Endothelial cell of umbilical vein (primary cell): ENCODE measurements at regions not wholly inside any gene's neighbourhood (a gene's known extent, or its start where the extent isn't known, plus 50 kb on each side); places are given as distances from the start of the nearest gene placed in this dataset.

Source experiments
- BruUV-seq: library from RNA; stranded (reverse); fragments of 400-500 nt; replicated peaks from 2 replicates; lab custom pipeline; 2021; lab: Mats Ljungman, UMichigan
- CTCF ChIA-PET: fragments of 300-600, 350-600 bp; sonication (Branson Sonifier 250); formaldehyde crosslinking; loops from one replicate; lab custom pipeline; 2021; ENCODE audit warnings: antibody characterized with exemption, inconsistent platforms; lab: Charles Lee
- POLR2A ChIA-PET: fragments of 300-600, 350-600 bp; sonication (Branson Sonifier 250); formaldehyde crosslinking; loops from one replicate; lab custom pipeline; 2021; ENCODE audit warnings: antibody characterized with exemption, inconsistent platforms; lab: Charles Lee
- DNase-seq: peaks from one replicate; pipeline ENCODE4 v3.0.0-alpha.2; 2011; ENCODE audit warnings: low read depth, low spot score
- FAIRE-seq: peaks from 2 replicates; lab custom pipeline; 2011; peaks lifted over from hg19 to GRCh38; lab: Jason Lieb, UNC
- H2AFZ ChIP-seq: 2 replicates; pipeline ENCODE4 v1.6.0; 2012; ENCODE audit warnings: low read depth, low read length, control low read depth, inconsistent platforms
- H3K27ac ChIP-seq: 2 replicates; pipeline ENCODE4 v1.5.1; 2011; ENCODE audit warnings: low read depth, mild to moderate bottlenecking, control low read depth, low read length, moderate library complexity; ENCODE audit not compliant: insufficient read depth
- H3K27me3 ChIP-seq, 2 experiments: 2 replicates each; pipeline versions ENCODE4 v1.6.0 to v1.6.1; 2011; ENCODE audit warnings: low read length in 2 of 2, mixed read lengths in 1 of 2; ENCODE audit not compliant: control insufficient read depth in 2 of 2, insufficient read depth in 2 of 2
- H3K36me3 ChIP-seq, 2 experiments: 2 replicates in 1 of 2; 3 replicates in 1 of 2; pipeline ENCODE4 v1.5.1; 2011; ENCODE audit warnings: low read length in 2 of 2, mild to moderate bottlenecking in 1 of 2, moderate library complexity in 1 of 2; ENCODE audit not compliant: control insufficient read depth in 2 of 2, insufficient read depth in 2 of 2; ENCODE audit errors: extremely low read depth in 1 of 2
- H3K4me1 ChIP-seq: 3 replicates; pipeline ENCODE4 v1.5.1; 2011; ENCODE audit warnings: mild to moderate bottlenecking, low read length; ENCODE audit not compliant: control insufficient read depth, insufficient read depth; ENCODE audit errors: extremely low read depth
- H3K4me2 ChIP-seq: 2 replicates; pipeline ENCODE4 v1.6.1; 2011; ENCODE audit warnings: low read length, control low read depth, mixed read lengths; ENCODE audit not compliant: insufficient read depth
- H3K4me3 ChIP-seq, 3 experiments: fragments of 200-600 bp in 1 of 3; sonication (generic), shearing (Covaris generic) in 1 of 3; replicated peaks in 1 of 3; 2 replicates each; pipeline ENCODE4 v1.5.1; 2011 to 2016; ENCODE audit warnings: control low read depth in 3 of 3, low read length in 3 of 3, mild to moderate bottlenecking in 2 of 3, inconsistent platforms in 1 of 3, low read depth in 1 of 3, moderate library complexity in 1 of 3; ENCODE audit not compliant: insufficient read depth in 1 of 3
- H3K79me2 ChIP-seq: 2 replicates; pipeline ENCODE4 v1.6.0; 2012; ENCODE audit warnings: low read length, inconsistent platforms; ENCODE audit not compliant: control insufficient read depth, insufficient read depth
- H3K9ac ChIP-seq: replicated peaks from 2 replicates; pipeline ENCODE3; 2011; ENCODE audit warnings: low read length, control low read depth; ENCODE audit not compliant: insufficient read depth; ENCODE audit errors: extremely low read depth
- H3K9me1 ChIP-seq: replicated peaks from 3 replicates; pipeline ENCODE4 v1.6.0; 2011; ENCODE audit warnings: mild to moderate bottlenecking, low read length; ENCODE audit not compliant: control insufficient read depth, insufficient read depth; ENCODE audit errors: extremely low read depth
- H3K9me3 ChIP-seq: replicated peaks from 2 replicates; pipeline ENCODE4 v1.5.1; 2012; ENCODE audit warnings: low read length, inconsistent platforms; ENCODE audit not compliant: control insufficient read depth, insufficient read depth
- H4K20me1 ChIP-seq: replicated peaks from 2 replicates; pipeline ENCODE3; 2011; ENCODE audit warnings: mild to moderate bottlenecking, low read length; ENCODE audit not compliant: control insufficient read depth, insufficient read depth; ENCODE audit errors: extremely low read depth
- EZH2 ChIP-seq: IDR thresholded peaks from 2 replicates; pipeline ENCODE4 v1.6.1; 2012; ENCODE audit warnings: borderline replicate concordance, low read depth, mild to moderate bottlenecking, moderate library complexity, low read length, inconsistent platforms; ENCODE audit not compliant: severe bottlenecking
- FOS ChIP-seq: IDR thresholded peaks from 2 replicates; pipeline ENCODE4 v1.6.1; 2011; ENCODE audit warnings: mild to moderate bottlenecking, low read length, moderate library complexity, borderline replicate concordance; ENCODE audit not compliant: insufficient read depth
- GATA2 ChIP-seq: IDR thresholded peaks from 2 replicates; pipeline ENCODE4 v1.7.0; 2011; ENCODE audit warnings: low read depth, mild to moderate bottlenecking, moderate library complexity, mixed read lengths, low read length; ENCODE audit not compliant: insufficient read length, insufficient read depth
- JUN ChIP-seq: IDR thresholded peaks from 2 replicates; pipeline ENCODE4 v1.6.1; 2011; ENCODE audit warnings: borderline replicate concordance, low read depth; ENCODE audit not compliant: insufficient read length, insufficient read depth
- MYC ChIP-seq: IDR thresholded peaks from one replicate; pipeline ENCODE4 v1.6.1; 2011; ENCODE audit warnings: mild to moderate bottlenecking, low read depth, low read length
- POLR2A ChIP-seq: IDR thresholded peaks from 2 replicates; pipeline ENCODE4 v1.6.1; 2012; ENCODE audit warnings: low read depth, mild to moderate bottlenecking, control low read depth, low read length
- POLR2AphosphoS5 ChIP-seq: IDR thresholded peaks from 2 replicates; pipeline ENCODE4 v1.6.1; 2012; ENCODE audit warnings: low read depth, mild to moderate bottlenecking, control low read depth, low read length, moderate library complexity; ENCODE audit not compliant: insufficient read depth
- dilution Hi-C: fragments of 300-500 bp; cut with MboI; formaldehyde crosslinking; loops from one replicate; pipeline ENCODE4 v1.15.0; 2019; ENCODE audit warnings: low sequenced_read_pairs; ENCODE audit not compliant: extremely low pct_ligation_motif_present
- intact Hi-C: fragments of 100-400 bp; cut with micrococcal nuclease; formaldehyde crosslinking; loops from one replicate; pipeline ENCODE4 v1.10.0; 2022
- TF ChIP-seq, protein P1 (sequence below): IDR thresholded peaks from 2 replicates; pipeline ENCODE4 v1.6.1; 2011; ENCODE audit not compliant: insufficient read depth, insufficient read length
- TF ChIP-seq, protein P2 (sequence below), 2 donors: IDR thresholded peaks; 1 replicate in 1 of 2; 2 replicates in 1 of 2; pipeline ENCODE4 v1.5.1; 2011; ENCODE audit warnings: low read length in 2 of 2, mild to moderate bottlenecking in 2 of 2, moderate library complexity in 2 of 2, control low read depth in 1 of 2, inconsistent platforms in 1 of 2, low read depth in 1 of 2; ENCODE audit not compliant: insufficient read depth in 1 of 2; ENCODE audit errors: extremely low read depth in 1 of 2

DNA sequence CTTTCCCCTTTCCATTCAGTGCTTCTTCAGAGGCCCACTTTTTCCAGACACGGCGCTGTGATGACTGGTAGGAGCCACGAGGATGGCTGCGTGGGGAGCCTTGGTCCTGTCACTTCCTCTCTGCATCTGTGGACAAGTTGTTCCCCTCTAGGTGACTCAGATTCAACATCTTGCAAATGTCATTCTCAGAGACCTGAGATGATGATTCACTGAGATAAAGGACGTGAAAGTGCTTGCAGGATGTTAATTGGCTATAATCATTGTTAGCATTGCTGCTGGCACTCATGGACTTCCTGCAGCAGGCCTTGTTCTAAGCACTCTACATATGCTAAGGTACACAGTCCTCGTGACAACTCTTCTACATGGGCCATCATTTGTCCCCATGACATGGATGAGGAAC, 489.8 kb upstream of the ZMIZ1 start:
- Histone ChIP-seq H3K9me3 (no peaks in the 10 kb centered on the region), H3K27ac (no peak overlapping the region), H3K9ac (no peak overlapping the region), H2AFZ (no peak overlapping the region), H3K27me3 (peaks cover 0 to 7% of the 10 kb centered on the region in 2 experiments), H3K9me1 (no peaks in the 10 kb centered on the region), H3K36me3 (no peaks in the 10 kb centered on the region), H3K4me2 (no peak overlapping the region), H3K4me3 (no peak overlapping the region), H3K79me2 (no peaks in the 10 kb centered on the region), H4K20me1 (no peaks in the 10 kb centered on the region), H3K4me1 (no peaks in the 10 kb centered on the region)
- ChIA-PET CTCF (no interaction called here), POLR2A (no interaction called here)
- FAIRE-seq (no peak), DNase-seq (no peak)
- TF ChIP-seq, protein P1, sequence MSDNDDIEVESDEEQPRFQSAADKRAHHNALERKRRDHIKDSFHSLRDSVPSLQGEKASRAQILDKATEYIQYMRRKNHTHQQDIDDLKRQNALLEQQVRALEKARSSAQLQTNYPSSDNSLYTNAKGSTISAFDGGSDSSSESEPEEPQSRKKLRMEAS: no peak
- TF ChIP-seq GATA2: peak; percentile 51
- TF ChIP-seq FOS: peak; percentile 62
- BruUV-seq: no TSS peak
- dilution Hi-C loops: no loop called here
- intact Hi-C loops: no loop called here

DNA sequence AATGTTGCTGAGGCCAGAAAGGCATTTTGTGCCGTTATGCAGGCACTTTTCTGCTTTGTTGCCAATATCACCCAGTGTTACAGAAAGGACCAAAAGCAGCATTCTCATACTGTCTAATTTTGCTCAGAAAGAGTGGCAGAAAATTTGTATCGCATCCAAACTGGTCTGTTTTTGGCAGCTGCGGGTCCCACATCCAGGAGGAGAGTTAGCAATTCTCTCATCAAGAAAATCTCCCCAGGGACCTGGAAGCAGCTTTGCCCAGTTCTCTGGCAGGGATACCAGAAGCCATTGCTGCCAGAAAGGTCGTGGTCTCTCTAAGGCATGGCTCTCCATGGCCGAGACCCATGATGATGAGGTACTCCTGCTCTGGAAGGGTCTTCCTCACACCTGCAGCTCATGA, 489.2 kb upstream of the ZMIZ1 start:
- no peaks in the 10 kb centered on the region for H4K20me1 ChIP-seq
- H3K27me3 ChIP-seq: peaks cover 0 to 7% of the 10 kb centered on the region in 2 experiments
- no peak for DNase-seq
- no peak overlapping the region for H2AFZ ChIP-seq
- no peak for FAIRE-seq
- H3K79me2 ChIP-seq: no peaks in the 10 kb centered on the region
- BruUV-seq: no TSS peak
- no peak overlapping the region for H3K4me2 ChIP-seq
- intact Hi-C loops (no loop called here), dilution Hi-C loops (no loop called here)
- no peaks in the 10 kb centered on the region for H3K4me1 ChIP-seq
- no peak overlapping the region for H3K4me3 ChIP-seq
- H3K36me3 ChIP-seq: no peaks in the 10 kb centered on the region
- CTCF ChIA-PET: no interaction called here
- H3K9me3 ChIP-seq: no peaks in the 10 kb centered on the region
- POLR2A ChIA-PET: no interaction called here
- no peaks in the 10 kb centered on the region for H3K9me1 ChIP-seq
- no peak overlapping the region for H3K9ac ChIP-seq
- no peak overlapping the region for H3K27ac ChIP-seq
- TF ChIP-seq MYC: no peak
- TF ChIP-seq GATA2: no peak
- no peak for TF ChIP-seq POLR2AphosphoS5
- TF ChIP-seq EZH2: no peak
- TF ChIP-seq, protein P2, sequence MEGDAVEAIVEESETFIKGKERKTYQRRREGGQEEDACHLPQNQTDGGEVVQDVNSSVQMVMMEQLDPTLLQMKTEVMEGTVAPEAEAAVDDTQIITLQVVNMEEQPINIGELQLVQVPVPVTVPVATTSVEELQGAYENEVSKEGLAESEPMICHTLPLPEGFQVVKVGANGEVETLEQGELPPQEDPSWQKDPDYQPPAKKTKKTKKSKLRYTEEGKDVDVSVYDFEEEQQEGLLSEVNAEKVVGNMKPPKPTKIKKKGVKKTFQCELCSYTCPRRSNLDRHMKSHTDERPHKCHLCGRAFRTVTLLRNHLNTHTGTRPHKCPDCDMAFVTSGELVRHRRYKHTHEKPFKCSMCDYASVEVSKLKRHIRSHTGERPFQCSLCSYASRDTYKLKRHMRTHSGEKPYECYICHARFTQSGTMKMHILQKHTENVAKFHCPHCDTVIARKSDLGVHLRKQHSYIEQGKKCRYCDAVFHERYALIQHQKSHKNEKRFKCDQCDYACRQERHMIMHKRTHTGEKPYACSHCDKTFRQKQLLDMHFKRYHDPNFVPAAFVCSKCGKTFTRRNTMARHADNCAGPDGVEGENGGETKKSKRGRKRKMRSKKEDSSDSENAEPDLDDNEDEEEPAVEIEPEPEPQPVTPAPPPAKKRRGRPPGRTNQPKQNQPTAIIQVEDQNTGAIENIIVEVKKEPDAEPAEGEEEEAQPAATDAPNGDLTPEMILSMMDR (IDR thresholded peaks at IDR 0.05; ENCODE audit: extremely low read depth in 1 of 2, insufficient read depth in 1 of 2, low read depth in 1 of 2, low read length in 2 of 2): no peak
- TF ChIP-seq POLR2A: no peak
- TF ChIP-seq, protein P1: no peak
- TF ChIP-seq FOS: no peak
- no peak for TF ChIP-seq JUN
